Mesenchymal stem cell (in vitro differentiated cells and primary cell): ENCODE measurements at regions not wholly inside any gene's neighbourhood (a gene's known extent, or its start where the extent isn't known, plus 50 kb on each side); places are given as distances from the start of the nearest gene placed in this dataset.

ENCODE experiments used
- DNase-seq: peaks from one replicate; pipeline ENCODE4 v3.0.0-alpha.2; 2013
- H2AFZ ChIP-seq: one replicate; pipeline ENCODE4 v1.6.1; 2013; ENCODE audit warnings: low read depth, mild to moderate bottlenecking, control low read depth, inconsistent platforms, low read length, moderate library complexity
- H2AK5ac ChIP-seq: 2 replicates; pipeline ENCODE4 v1.6.1; 2013; ENCODE audit warnings: low read length, moderate library complexity, mild to moderate bottlenecking, inconsistent platforms; ENCODE audit not compliant: severe bottlenecking
- H2BK120ac ChIP-seq: one replicate; pipeline ENCODE4 v1.6.1; 2013; ENCODE audit warnings: low read depth, mild to moderate bottlenecking, inconsistent platforms, low read length, moderate library complexity
- H2BK12ac ChIP-seq, 2 experiments: one replicate each; pipeline ENCODE4 v1.6.1; 2013; ENCODE audit warnings: inconsistent platforms in 2 of 2, low read length in 2 of 2, mild to moderate bottlenecking in 2 of 2, moderate library complexity in 2 of 2, control low read depth in 1 of 2
- H2BK15ac ChIP-seq: one replicate; pipeline ENCODE4 v1.6.1; 2013; ENCODE audit warnings: mild to moderate bottlenecking, low read depth, inconsistent platforms; ENCODE audit not compliant: poor library complexity, severe bottlenecking
- H2BK5ac ChIP-seq: 2 replicates; pipeline ENCODE4 v1.6.1; 2013; ENCODE audit warnings: low read depth, mild to moderate bottlenecking, low read length, control low read depth, inconsistent platforms; ENCODE audit not compliant: poor library complexity, severe bottlenecking
- H3K14ac ChIP-seq, 2 experiments: one replicate each; pipeline ENCODE4 v1.6.1; 2013; ENCODE audit warnings: inconsistent platforms in 2 of 2, low read length in 2 of 2, control low read depth in 1 of 2, mild to moderate bottlenecking in 1 of 2, moderate library complexity in 1 of 2
- H3K18ac ChIP-seq, 2 experiments: one replicate each; pipeline ENCODE4 v1.6.1; 2013; ENCODE audit warnings: inconsistent platforms in 2 of 2, low read length in 2 of 2, control low read depth in 1 of 2, low read depth in 1 of 2, mild to moderate bottlenecking in 1 of 2
- H3K23ac ChIP-seq, 2 experiments: one replicate each; pipeline ENCODE4 v1.6.1; 2013; ENCODE audit warnings: inconsistent platforms in 2 of 2, low read length in 2 of 2, mild to moderate bottlenecking in 2 of 2, moderate library complexity in 2 of 2, control low read depth in 1 of 2
- H3K27ac ChIP-seq: 2 replicates; pipeline ENCODE4 v1.5.1; 2013; ENCODE audit warnings: mild to moderate bottlenecking, moderate library complexity, low read length, control low read depth, inconsistent platforms; ENCODE audit not compliant: poor library complexity, severe bottlenecking
- H3K27me3 ChIP-seq, 2 experiments: 2 replicates each; pipeline versions ENCODE4 v1.6.1 to v1.7.0; 2013; ENCODE audit warnings: low read length in 2 of 2, mild to moderate bottlenecking in 2 of 2, moderate library complexity in 2 of 2, control low read depth in 1 of 2, inconsistent platforms in 1 of 2; ENCODE audit not compliant: control insufficient read depth in 1 of 2, insufficient read depth in 1 of 2
- H3K36me3 ChIP-seq, 2 experiments: 2 replicates each; pipeline versions ENCODE4 v1.6.1 to v1.7.0; 2013; ENCODE audit warnings: low read length in 2 of 2, control low read depth in 1 of 2, inconsistent platforms in 1 of 2, low read depth in 1 of 2, mild to moderate bottlenecking in 1 of 2; ENCODE audit not compliant: insufficient read depth in 2 of 2, control insufficient read depth in 1 of 2
- H3K4ac ChIP-seq, 2 experiments: one replicate each; pipeline ENCODE4 v1.6.1; 2013; ENCODE audit warnings: inconsistent platforms in 2 of 2, low read length in 2 of 2, mild to moderate bottlenecking in 2 of 2, moderate library complexity in 2 of 2, control low read depth in 1 of 2, low read depth in 1 of 2
- H3K4me1 ChIP-seq: 2 replicates; pipeline ENCODE4 v1.6.1; 2013; ENCODE audit warnings: low read depth, low read length, control low read depth; ENCODE audit not compliant: control insufficient read depth, insufficient read depth
- H3K4me2 ChIP-seq: 2 replicates; pipeline ENCODE4 v1.6.1; 2013; ENCODE audit warnings: low read length, mild to moderate bottlenecking, inconsistent platforms; ENCODE audit not compliant: poor library complexity, severe bottlenecking
- H3K4me3 ChIP-seq, 2 experiments: 2 replicates each; pipeline versions ENCODE4 v1.5.1 to v1.7.0; 2013; ENCODE audit warnings: low read length in 2 of 2, mild to moderate bottlenecking in 2 of 2, control low read depth in 1 of 2, low read depth in 1 of 2; ENCODE audit not compliant: insufficient read depth in 1 of 2
- H3K79me1 ChIP-seq: replicated peaks from 2 replicates; pipeline ENCODE4 v1.6.1; 2013; ENCODE audit warnings: mild to moderate bottlenecking, control low read depth, low read length, inconsistent platforms; ENCODE audit not compliant: poor library complexity, severe bottlenecking
- H3K9ac ChIP-seq: 2 replicates; pipeline ENCODE4 v1.7.0; 2013; ENCODE audit warnings: mild to moderate bottlenecking, low read length, moderate library complexity
- H3K9me3 ChIP-seq: 2 replicates; pipeline ENCODE4 v1.7.0; 2013; ENCODE audit warnings: mild to moderate bottlenecking, low read length; ENCODE audit not compliant: control insufficient read depth
- H4K8ac ChIP-seq: one replicate; pipeline ENCODE4 v1.6.1; 2013; ENCODE audit warnings: inconsistent platforms, mild to moderate bottlenecking, low read length, moderate library complexity
- H4K91ac ChIP-seq: one replicate; pipeline ENCODE4 v1.6.1; 2013; ENCODE audit warnings: mild to moderate bottlenecking, low read length, inconsistent platforms
- WGBS: methylation state at CpG from one replicate; pipeline ENCODE4 v1.1.7; 2013; ENCODE audit warnings: mixed read lengths; 5-methylcytosine and 5-hydroxymethylcytosine counted together

DNA sequence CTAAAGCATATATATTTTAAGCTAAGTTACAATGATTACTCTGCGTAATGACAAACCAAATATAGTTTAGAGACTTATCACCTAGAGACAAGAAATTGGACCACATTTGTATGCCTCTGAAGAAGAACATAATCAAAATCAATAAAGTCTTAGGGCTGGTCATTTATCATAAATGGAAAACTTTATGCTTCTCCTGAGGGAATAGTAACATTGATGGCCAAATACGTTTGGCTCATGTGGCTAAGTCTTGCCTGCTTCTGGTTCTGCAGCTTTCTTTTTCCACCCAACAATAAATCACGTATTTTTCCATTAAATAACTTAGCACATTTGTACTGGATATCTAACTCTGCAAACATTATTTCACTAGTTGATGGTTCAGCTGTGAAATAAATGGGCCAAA, 458.4 kb downstream of the SLITRK1 start:
- 66% methylated on average over 2 of the region's 3 CpGs for WGBS
- no peak overlapping the region for H2BK5ac ChIP-seq

DNA sequence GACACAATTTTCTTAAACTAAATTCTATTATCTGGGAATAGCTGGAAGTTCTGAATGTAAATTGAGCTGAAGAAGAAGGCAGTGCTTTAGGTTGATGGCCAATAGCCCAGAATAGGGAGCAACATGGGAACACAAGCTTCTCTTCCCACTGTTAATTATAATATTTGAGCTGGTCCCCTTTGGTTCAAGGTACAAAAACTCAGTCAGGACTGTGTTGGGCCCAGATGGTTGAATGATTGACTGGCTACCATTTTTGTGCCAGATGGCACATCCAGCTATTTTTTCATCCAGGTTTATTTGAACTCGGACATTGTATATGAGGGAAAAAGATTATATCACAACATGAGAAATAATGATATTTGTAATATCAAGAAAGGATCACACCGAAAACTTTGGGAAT, 458.9 kb downstream of the SLITRK1 start:
- H2BK12ac ChIP-seq: no peak overlapping the region
- no peak overlapping the region for H4K8ac ChIP-seq
- H3K23ac ChIP-seq: no peak overlapping the region
- no peak overlapping the region for H2BK120ac ChIP-seq
- H3K4me3 ChIP-seq: no peak overlapping the region
- no peaks in the 10 kb centered on the region for H3K4me1 ChIP-seq
- H3K36me3 ChIP-seq: no peaks in the 10 kb centered on the region
- no peaks in the 10 kb centered on the region for H3K79me1 ChIP-seq
- no peak overlapping the region for H3K4ac ChIP-seq
- WGBS: no CpG with 5 or more reads among the region's 2 CpGs
- no peak overlapping the region for H3K14ac ChIP-seq
- H3K4me2 ChIP-seq: no peak overlapping the region
- H2BK5ac ChIP-seq: no peak overlapping the region
- DNase-seq: no peak
- H2BK15ac ChIP-seq: no peak overlapping the region
- no peak overlapping the region for H3K18ac ChIP-seq
- H3K27ac ChIP-seq: no peak overlapping the region
- H3K27me3 ChIP-seq: no peaks in the 10 kb centered on the region
- no peak overlapping the region for H2AFZ ChIP-seq
- no peak overlapping the region for H3K9ac ChIP-seq
- no peak overlapping the region for H2AK5ac ChIP-seq
- peaks cover 17% of the 10 kb centered on the region for H3K9me3 ChIP-seq
- no peak overlapping the region for H4K91ac ChIP-seq

More for the DNA sequence above, 458.4 kb downstream of the SLITRK1 start:
- Histone ChIP-seq H3K4me3 (no peak overlapping the region), H3K4ac (no peak overlapping the region), H2AK5ac (no peak overlapping the region), H3K27ac (no peak overlapping the region), H3K14ac (no peak overlapping the region), H2AFZ (no peak overlapping the region), H3K27me3 (no peaks in the 10 kb centered on the region), H3K79me1 (no peaks in the 10 kb centered on the region), H4K8ac (no peak overlapping the region), H3K36me3 (no peaks in the 10 kb centered on the region), H2BK15ac (no peak overlapping the region), H3K9ac (no peak overlapping the region), H3K4me2 (no peak overlapping the region), H4K91ac (no peak overlapping the region), H3K18ac (no peak overlapping the region), H3K9me3 (peaks cover 21% of the 10 kb centered on the region), H3K23ac (no peak overlapping the region), H3K4me1 (no peaks in the 10 kb centered on the region), H2BK12ac (no peak overlapping the region), H2BK120ac (no peak overlapping the region)
- no peak for DNase-seq

DNA sequence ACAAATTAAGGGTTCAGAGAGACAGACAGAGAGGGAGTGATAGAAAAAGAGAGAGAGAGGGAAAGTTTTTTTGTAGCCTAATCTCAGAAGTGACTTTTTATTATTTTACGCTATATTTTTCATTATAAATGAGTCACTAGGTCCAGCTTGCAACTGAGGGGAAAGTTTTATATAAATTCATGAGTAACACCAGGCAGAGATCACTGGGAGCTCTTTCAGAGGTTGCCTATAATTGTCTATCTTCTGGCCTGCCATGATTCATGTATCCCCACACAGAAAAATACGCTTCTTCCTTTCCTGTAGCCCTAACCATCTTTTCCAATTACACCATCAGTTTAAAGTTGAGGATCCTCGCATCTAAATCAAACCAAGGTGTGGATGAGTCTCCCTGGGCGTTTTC, 467.9 kb downstream of the SLITRK1 start:
- H3K79me1 ChIP-seq: no peaks in the 10 kb centered on the region
- no peak overlapping the region for H2BK5ac ChIP-seq
- no peak for DNase-seq
- no peaks in the 10 kb centered on the region for H3K4me1 ChIP-seq
- no peak overlapping the region for H4K8ac ChIP-seq
- no peak overlapping the region for H3K14ac ChIP-seq
- no peak overlapping the region for H2BK120ac ChIP-seq
- no peak overlapping the region for H4K91ac ChIP-seq
- no peak overlapping the region for H2BK15ac ChIP-seq
- H2AFZ ChIP-seq: no peak overlapping the region
- H3K36me3 ChIP-seq: no peaks in the 10 kb centered on the region
- H3K27me3 ChIP-seq: no peaks in the 10 kb centered on the region
- no peak overlapping the region for H2AK5ac ChIP-seq
- no peak overlapping the region for H3K4ac ChIP-seq
- H2BK12ac ChIP-seq: no peak overlapping the region
- no peak overlapping the region for H3K4me2 ChIP-seq
- WGBS: 71% methylated on average over 3 of the region's 4 CpGs
- no peak overlapping the region for H3K18ac ChIP-seq
- no peak overlapping the region for H3K9ac ChIP-seq
- H3K27ac ChIP-seq: no peak overlapping the region
- H3K9me3 ChIP-seq: no peaks in the 10 kb centered on the region
- H3K23ac ChIP-seq: no peak overlapping the region
- H3K4me3 ChIP-seq: no peak overlapping the region

DNA sequence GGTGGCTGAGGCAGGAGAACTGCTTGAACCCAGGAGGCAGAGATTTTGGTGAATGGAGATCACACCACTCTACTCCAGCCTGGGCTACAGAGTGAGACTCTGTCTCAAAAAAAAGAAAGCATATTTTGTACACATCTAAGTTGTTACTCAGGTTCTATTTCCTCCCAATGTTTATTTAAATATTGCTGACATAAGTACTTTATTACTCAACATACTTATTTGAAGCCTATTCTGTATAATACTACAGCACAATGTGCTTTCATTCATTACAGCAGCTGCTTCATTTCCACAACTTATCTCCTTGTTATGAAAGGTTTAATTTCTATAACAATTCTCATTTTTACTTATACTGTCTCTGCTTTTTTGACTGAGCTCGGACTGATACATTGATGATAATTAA, 495.7 kb downstream of the SLITRK1 start:
- H3K14ac ChIP-seq: no peak overlapping the region
- H3K79me1 ChIP-seq: no peaks in the 10 kb centered on the region
- no CpG with 5 or more reads among the region's 1 CpG for WGBS
- H2BK120ac ChIP-seq: no peak overlapping the region
- H3K4me1 ChIP-seq: no peaks in the 10 kb centered on the region
- H3K4me2 ChIP-seq: no peak overlapping the region
- no peak overlapping the region for H3K27ac ChIP-seq
- H3K4me3 ChIP-seq: no peak overlapping the region
- H2BK5ac ChIP-seq: no peak overlapping the region
- H3K4ac ChIP-seq: no peak overlapping the region
- no peak overlapping the region for H2AK5ac ChIP-seq
- H3K23ac ChIP-seq: no peak overlapping the region
- no peak overlapping the region for H3K18ac ChIP-seq
- H2BK15ac ChIP-seq: no peak overlapping the region
- H4K91ac ChIP-seq: no peak overlapping the region
- DNase-seq: no peak
- no peak overlapping the region for H4K8ac ChIP-seq
- no peak overlapping the region for H2AFZ ChIP-seq
- no peaks in the 10 kb centered on the region for H3K9me3 ChIP-seq
- no peak overlapping the region for H2BK12ac ChIP-seq
- no peaks in the 10 kb centered on the region for H3K36me3 ChIP-seq
- no peak overlapping the region for H3K9ac ChIP-seq
- no peaks in the 10 kb centered on the region for H3K27me3 ChIP-seq
